ENCODE measurements at regions not wholly inside any gene's neighbourhood (a gene's known extent, or its start where the extent isn't known, plus 50 kb on each side); places are given as distances from the start of the nearest gene placed in this dataset.
A peak's percentile ranks its signal among the peaks of the same experiment; 100 is the strongest.

DNA sequence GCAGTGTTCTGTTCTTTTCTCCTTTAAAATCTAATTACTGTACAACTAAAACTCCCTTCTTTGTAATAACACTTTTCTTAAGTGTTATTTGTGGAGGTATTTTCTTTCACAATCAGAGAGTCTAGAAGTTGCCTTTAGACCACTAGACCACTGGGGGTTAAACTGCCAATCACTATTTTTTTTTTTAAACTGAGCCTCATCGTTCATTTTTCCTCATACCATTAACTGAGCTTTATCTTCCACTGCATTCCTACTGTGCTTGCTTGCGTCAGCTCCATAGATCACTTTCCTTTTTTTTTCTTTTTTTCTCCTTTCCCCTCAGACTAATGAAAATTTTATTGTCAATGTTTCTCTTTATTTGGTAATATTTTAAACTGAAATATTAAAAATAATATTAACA is 310.6 kb downstream of the PDHA2 start:
- Mint-ChIP-seq H3K9me3 (peaks cover 4% of the 10 kb centered on the region), H3K4me1 (peaks cover 13% of the 10 kb centered on the region), H3K27ac (peak overlapping the region; percentile 66), H3K27me3 (ENCODE audit: low read depth) (no peaks in the 10 kb centered on the region), H3K4me3 (peak overlapping the region; percentile 22), H3K36me3 (no peaks in the 10 kb centered on the region)
- no peak for TF ChIP-seq CTCF (IDR thresholded peaks at IDR 0.05; ENCODE audit: unreplicated experiment)
- DNase-seq (ENCODE audit: low spot score in 2 of 2, unreplicated experiment in 2 of 2), result no peak

- peaks cover 4% of the 10 kb centered on the region for H3K9me3 Mint-ChIP-seq
- H3K4me1 Mint-ChIP-seq, result peaks cover 15% of the 10 kb centered on the region
- no peaks in the 10 kb centered on the region for H3K36me3 Mint-ChIP-seq
- no peak for DNase-seq (ENCODE audit: low spot score in 2 of 2, unreplicated experiment in 2 of 2)
- H3K27ac Mint-ChIP-seq, result no peak overlapping the region
- H3K27me3 Mint-ChIP-seq (ENCODE audit: low read depth), result no peaks in the 10 kb centered on the region
- TF ChIP-seq CTCF (IDR thresholded peaks at IDR 0.05; ENCODE audit: unreplicated experiment), result no peak
- no peak overlapping the region for H3K4me3 Mint-ChIP-seq
Observed at GRCh38 chr4:96152824-96153223, 312.9 kb downstream of the PDHA2 start.

GRCh38 chr4:96154676-96155075 is 314.8 kb downstream of the PDHA2 start:
- no peak overlapping the region for H3K4me3 Mint-ChIP-seq
- H3K4me1 Mint-ChIP-seq, result peaks cover 12% of the 10 kb centered on the region
- TF ChIP-seq CTCF (IDR thresholded peaks at IDR 0.05; ENCODE audit: unreplicated experiment), result no peak
- no peaks in the 10 kb centered on the region for H3K27me3 Mint-ChIP-seq (ENCODE audit: low read depth)
- DNase-seq (ENCODE audit: low spot score in 2 of 2, unreplicated experiment in 2 of 2), result no peak
- H3K9me3 Mint-ChIP-seq, result peaks cover 4% of the 10 kb centered on the region
- no peaks in the 10 kb centered on the region for H3K36me3 Mint-ChIP-seq
- no peak overlapping the region for H3K27ac Mint-ChIP-seq

DNA sequence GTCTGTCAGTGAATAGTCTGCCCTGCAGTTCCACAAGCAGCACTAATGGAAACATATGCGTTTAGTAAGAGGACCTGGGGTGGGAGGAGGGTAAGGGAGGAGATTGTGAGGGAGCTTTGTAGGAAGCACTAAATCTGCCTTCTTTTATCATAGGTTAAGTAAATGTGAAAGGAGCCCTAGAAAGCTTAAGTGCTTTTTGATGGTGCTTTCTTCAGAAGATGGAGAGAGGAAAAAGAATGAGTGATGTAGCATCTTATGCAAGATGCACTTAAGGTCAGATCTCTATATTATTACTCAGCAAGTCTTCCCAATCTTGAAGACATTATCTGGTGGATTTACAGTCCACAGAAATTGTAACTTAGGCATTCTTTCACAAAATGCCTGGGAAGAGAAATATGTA is 322.7 kb downstream of the PDHA2 start:
- H3K27me3 Mint-ChIP-seq (ENCODE audit: low read depth), result no peaks in the 10 kb centered on the region
- H3K27ac Mint-ChIP-seq, result no peak overlapping the region

GRCh38 chr4:96164814-96165351 is 325.0 kb downstream of the PDHA2 start:
- Mint-ChIP-seq H3K4me3 (no peak overlapping the region), H3K27me3 (ENCODE audit: low read depth) (no peaks in the 10 kb centered on the region), H3K27ac (peak overlapping the region; percentile 48), H3K9me3 (peaks cover 11% of the 10 kb centered on the region), H3K36me3 (no peaks in the 10 kb centered on the region), H3K4me1 (peaks cover 19% of the 10 kb centered on the region)
- TF ChIP-seq CTCF (IDR thresholded peaks at IDR 0.05; ENCODE audit: unreplicated experiment), result no peak
- no peak for DNase-seq (ENCODE audit: low spot score in 2 of 2, unreplicated experiment in 2 of 2)

More for the DNA sequence above, 322.7 kb downstream of the PDHA2 start:
- H3K9me3 Mint-ChIP-seq, result peaks cover 3% of the 10 kb centered on the region
- DNase-seq (ENCODE audit: low spot score in 2 of 2, unreplicated experiment in 2 of 2), result no peak
- H3K4me1 Mint-ChIP-seq, result peaks cover 20% of the 10 kb centered on the region
- H3K36me3 Mint-ChIP-seq, result no peaks in the 10 kb centered on the region
- TF ChIP-seq CTCF (IDR thresholded peaks at IDR 0.05; ENCODE audit: unreplicated experiment), result no peak
- no peak overlapping the region for H3K4me3 Mint-ChIP-seq

DNA sequence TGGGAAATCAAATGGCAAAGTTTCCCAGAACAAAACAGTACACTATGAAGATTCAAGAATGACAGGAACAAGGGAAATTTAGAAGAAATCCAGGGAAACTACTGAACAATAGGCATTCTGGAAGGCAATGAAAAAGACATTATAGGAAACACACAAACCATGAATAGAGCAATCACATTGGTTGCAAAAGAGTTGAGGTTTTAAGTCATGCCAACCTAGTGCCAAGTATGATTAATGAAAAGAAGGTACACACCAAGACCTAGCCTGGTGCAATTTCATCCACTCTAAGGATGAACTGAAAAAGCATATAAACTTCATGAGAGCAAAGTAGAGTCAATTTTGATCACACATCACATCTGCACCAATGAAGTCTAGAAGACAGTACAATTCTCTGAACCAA is 326.9 kb downstream of the PDHA2 start:
- Mint-ChIP-seq H3K27me3 (ENCODE audit: low read depth) (no peaks in the 10 kb centered on the region), H3K27ac (no peak overlapping the region), H3K36me3 (no peaks in the 10 kb centered on the region), H3K4me3 (no peak overlapping the region), H3K9me3 (peaks cover 7% of the 10 kb centered on the region), H3K4me1 (peaks cover 18% of the 10 kb centered on the region)
- no peak for DNase-seq (ENCODE audit: low spot score in 2 of 2, unreplicated experiment in 2 of 2)
- TF ChIP-seq CTCF (IDR thresholded peaks at IDR 0.05; ENCODE audit: unreplicated experiment), result no peak

All from mesothelial cell of epicardium (in vitro differentiated cells).